Peyer's patch (tissue), 4 donors: ENCODE measurements at regions not wholly inside any gene's neighbourhood (a gene's known extent, or its start where the extent isn't known, plus 50 kb on each side); places are given as distances from the start of the nearest gene placed in this dataset.

Experiments used
- CTCF ChIP-seq, 6 experiments: fragments of 450-650 bp in 4 of 6; fragments of 200-600 bp in 2 of 6; sonication (generic) in 1 of 6; IDR thresholded peaks; one replicate each; pipeline ENCODE4 v1.5.1; 2017 to 2019; ENCODE audit warnings: antibody characterized with exemption in 6 of 6, mild to moderate bottlenecking in 3 of 6, moderate library complexity in 1 of 6
- POLR2A ChIP-seq, 2 donors: fragments of 450-650 bp; IDR thresholded peaks; one replicate each; pipeline ENCODE4 v1.5.1; 2017; ENCODE audit warnings: antibody characterized with exemption in 2 of 2, mild to moderate bottlenecking in 2 of 2, moderate library complexity in 2 of 2

DNA sequence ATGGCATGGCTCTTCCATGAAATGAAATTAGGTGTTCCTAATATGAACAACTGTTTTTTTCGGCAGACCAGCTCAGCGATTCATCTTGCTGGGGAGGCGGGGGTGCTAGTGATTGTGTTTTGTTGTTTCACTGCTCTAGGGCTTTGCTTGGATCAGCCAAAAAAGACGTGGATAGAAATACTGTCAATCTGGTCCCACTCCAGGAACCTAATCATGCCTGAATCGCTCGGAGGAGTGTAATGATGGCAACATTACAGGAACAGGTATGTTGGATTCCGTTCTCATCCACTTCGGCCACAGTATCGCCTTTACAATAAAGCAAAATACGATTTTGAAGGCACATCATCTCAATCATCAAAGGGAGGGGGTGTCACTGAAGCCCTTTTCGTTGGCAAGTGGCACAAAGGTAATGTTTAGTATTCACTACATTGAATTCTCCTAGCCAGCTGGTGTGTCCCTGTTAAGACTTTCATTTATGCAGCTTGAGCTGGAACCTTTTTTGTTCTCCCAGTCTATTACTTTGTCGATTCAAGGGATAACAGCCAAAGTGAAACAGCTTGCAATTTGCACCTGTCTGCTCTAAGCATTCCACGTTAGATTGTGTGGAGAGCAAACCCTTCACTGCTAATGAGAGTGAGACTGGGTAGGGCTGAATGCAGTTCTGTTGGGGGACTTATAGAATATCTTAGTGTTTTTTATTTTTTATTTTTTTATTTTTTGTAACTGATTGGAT is 477.7 kb downstream of the TFAP2A start:
- no peak for TF ChIP-seq CTCF (IDR thresholded peaks at IDR 0.05)
- no peak for TF ChIP-seq POLR2A (IDR thresholded peaks at IDR 0.05)
